AG09309 (cell line): ENCODE measurements at regions not wholly inside any gene's neighbourhood (a gene's known extent, or its start where the extent isn't known, plus 50 kb on each side); places are given as distances from the start of the nearest gene placed in this dataset.
"Not testable (repeated sequence)": the region's sequence is repeated elsewhere in the genome, so short reads cannot be mapped to it uniquely, and the experiment has no call there.

Experiments
- DNase-seq: peaks from one replicate; pipeline ENCODE4 v3.0.0-alpha.2; 2010; ENCODE audit warnings: low read depth
- H3K4me3 ChIP-seq: 2 replicates; pipeline ENCODE4 v1.5.1; 2011; ENCODE audit warnings: mild to moderate bottlenecking, low read depth, low read length, moderate library complexity; ENCODE audit not compliant: control insufficient read depth
- TF ChIP-seq, protein P1 (sequence below): IDR thresholded peaks from 2 replicates; pipeline ENCODE4 v1.5.1; 2011; ENCODE audit warnings: mild to moderate bottlenecking, low read depth, low read length, inconsistent platforms; ENCODE audit not compliant: insufficient read depth, control insufficient read depth; ENCODE audit errors: missing control alignments

DNA sequence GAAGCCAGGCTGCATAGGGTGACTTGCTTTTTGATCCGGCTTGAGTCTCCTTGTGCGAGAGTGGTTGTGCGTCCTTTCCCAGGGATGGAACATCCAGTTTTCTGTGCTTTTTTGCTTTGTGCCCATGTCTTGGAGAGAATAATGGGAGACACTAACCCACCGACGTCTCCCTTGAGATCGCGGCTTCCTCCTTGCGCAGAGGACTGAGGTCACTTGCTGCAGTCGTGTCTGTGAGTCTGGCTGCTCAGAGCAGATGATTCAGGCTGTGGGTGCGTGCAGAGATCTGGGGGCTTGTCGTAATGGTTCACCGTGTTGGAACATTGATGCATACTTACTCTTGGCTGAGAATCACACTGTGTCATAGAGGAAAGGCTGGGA, 164.5 kb upstream of the CACNA1E start:
- no peak overlapping the region for H3K4me3 ChIP-seq
- TF ChIP-seq, protein P1, sequence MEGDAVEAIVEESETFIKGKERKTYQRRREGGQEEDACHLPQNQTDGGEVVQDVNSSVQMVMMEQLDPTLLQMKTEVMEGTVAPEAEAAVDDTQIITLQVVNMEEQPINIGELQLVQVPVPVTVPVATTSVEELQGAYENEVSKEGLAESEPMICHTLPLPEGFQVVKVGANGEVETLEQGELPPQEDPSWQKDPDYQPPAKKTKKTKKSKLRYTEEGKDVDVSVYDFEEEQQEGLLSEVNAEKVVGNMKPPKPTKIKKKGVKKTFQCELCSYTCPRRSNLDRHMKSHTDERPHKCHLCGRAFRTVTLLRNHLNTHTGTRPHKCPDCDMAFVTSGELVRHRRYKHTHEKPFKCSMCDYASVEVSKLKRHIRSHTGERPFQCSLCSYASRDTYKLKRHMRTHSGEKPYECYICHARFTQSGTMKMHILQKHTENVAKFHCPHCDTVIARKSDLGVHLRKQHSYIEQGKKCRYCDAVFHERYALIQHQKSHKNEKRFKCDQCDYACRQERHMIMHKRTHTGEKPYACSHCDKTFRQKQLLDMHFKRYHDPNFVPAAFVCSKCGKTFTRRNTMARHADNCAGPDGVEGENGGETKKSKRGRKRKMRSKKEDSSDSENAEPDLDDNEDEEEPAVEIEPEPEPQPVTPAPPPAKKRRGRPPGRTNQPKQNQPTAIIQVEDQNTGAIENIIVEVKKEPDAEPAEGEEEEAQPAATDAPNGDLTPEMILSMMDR: no peak
- DNase-seq: no peak

DNA sequence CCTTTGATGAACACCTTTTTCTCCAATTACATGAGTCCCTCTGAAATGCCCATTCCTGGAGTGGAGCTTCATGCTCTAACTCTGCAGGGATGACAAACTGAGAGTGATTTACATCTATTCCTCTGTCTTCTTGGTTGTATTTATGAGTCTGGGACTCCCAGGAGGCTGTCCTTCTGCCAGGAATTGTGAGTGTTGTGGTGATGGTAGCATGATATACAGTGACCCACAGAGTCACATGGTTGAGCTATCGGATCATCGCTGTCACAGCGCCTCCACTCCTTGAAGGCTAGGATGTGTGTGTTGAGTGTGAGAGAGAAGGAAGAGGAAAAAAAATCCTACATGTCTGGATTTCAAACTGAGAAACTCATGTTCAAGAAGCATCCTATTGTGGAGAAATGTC, 163.4 kb upstream of the CACNA1E start:
- no peak for DNase-seq
- no peak overlapping the region for H3K4me3 ChIP-seq
- TF ChIP-seq, protein P1: no peak

DNA sequence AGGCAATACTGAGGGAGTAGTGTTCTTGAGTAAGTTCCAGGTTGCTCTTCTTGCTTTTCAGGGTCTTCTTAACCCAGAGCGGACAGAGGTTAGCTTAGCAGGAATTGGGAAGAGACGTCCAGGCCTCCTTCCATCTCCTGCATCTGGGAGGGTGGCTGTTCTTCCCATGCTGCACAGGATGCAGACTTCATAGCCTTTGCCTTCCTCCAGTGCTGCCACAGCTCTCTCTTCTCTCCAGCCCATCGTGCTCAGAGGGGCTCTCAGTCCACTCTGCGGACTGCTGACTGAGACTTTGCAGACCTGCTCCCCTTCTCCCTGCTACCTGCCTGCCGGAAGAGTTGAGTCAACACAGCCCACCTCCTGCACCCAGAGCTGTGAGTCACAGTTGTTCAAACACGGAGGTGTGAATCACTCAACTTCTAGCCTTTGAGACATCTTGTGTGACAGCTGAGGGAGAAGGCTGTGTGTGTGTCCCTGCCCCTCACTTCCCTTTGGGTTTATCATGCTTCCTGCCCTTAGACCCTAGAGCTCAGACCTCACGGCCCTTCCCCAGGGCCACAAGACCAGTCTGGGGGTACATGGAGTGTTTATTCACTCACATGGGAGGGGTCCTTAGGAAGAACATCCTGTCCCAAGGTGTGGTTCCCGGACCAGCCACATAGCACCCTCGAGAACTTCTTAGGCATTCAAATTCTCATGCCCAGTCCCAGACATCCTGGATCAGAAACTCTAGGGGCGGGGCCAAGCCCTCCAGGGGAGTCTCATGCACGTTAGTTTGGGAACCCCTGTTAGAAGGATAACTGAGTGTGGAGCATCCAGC, 158.3 kb upstream of the CACNA1E start:
- no peak for DNase-seq
- TF ChIP-seq, protein P1: no peak
- H3K4me3 ChIP-seq: no peak overlapping the region

DNA sequence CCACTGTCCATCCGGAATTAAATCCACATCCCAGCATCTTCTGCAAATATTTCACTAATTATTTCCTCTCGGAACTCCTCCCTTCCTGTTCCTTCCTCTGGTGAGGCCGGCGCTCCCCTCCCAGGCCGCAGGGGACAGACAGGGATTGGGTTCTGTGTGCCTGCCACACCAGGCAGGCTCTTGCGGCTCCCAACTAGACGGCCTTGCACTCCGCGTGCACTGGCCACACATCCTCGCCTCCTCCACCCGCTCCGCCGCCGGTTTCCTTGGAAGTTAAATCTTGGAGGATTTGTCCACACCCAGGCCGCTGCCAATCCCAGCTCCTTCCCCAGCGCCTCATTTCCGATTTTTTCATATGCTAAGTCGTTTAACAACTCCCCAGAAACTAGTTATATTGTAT, 157.6 kb upstream of the CACNA1E start:
- DNase-seq, H3K4me3 ChIP-seq: not testable (repeated sequence)

DNA sequence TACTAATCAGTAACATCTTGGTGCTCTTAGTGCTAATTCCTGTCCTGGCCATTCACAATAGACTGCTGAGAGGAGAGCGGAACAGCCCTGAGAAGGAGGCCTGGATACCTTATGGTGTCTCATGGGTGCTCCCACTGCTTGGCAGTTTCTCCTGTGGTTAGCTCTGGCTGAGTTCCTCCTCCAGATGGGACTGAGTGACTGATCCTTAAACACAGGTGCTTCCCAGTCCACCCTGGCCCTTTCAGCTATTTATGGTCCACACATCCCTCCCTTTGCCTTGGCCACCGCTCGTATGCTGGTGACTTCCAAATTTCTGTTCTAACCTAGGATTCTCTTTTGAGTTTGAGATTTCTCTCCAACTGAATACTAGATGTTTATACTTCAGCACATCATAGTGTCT, 157.0 kb upstream of the CACNA1E start:
- DNase-seq: no peak
- TF ChIP-seq, protein P1: no peak
- H3K4me3 ChIP-seq: no peak overlapping the region

DNA sequence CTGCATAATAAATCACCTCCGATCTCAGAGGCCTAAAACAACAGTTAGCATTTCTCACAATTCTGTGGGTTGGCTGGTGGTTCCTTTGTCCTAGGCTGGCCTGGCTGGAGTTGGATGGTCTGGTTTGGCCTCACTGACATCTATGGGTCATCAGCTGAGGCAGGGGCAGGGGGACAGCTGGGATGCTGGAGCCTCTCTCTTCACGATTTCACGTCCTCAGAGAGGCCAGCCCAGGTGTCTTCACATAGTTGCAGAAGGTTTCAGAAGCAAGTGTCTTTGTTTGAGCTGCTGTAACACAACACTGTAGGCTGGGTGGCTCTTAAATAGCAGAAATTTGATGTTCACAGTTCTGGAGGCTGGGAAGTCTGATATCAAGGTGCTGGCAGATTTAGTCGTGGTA, 155.5 kb upstream of the CACNA1E start:
- no peak overlapping the region for H3K4me3 ChIP-seq
- TF ChIP-seq, protein P1: no peak
- DNase-seq: no peak

DNA sequence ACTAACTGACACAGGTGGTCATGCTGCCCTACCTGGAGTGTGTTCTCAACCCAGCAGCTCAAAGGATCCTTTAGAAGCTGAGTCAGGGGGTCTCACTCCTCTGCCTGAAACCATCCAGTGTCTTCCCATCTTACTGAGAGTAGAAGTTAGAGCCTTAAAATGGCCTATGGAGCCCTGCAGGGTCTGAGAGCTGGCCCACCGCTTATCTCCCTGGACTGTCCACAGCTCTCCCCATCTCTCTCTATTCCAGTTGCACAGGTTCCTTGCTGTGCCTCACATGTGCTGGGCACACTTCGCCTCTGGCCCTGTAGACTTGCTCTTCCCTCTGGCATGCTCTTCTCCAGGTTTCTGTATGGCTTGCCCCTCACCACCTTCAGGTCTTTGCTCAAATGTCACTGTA, 148.6 kb upstream of the CACNA1E start:
- no peak for DNase-seq
- no peak overlapping the region for H3K4me3 ChIP-seq
- TF ChIP-seq, protein P1: no peak
